Liver (tissue), 3 donors: ENCODE measurements at regions not wholly inside any gene's neighbourhood (a gene's known extent, or its start where the extent isn't known, plus 50 kb on each side); places are given as distances from the start of the nearest gene placed in this dataset.

Experiments
- FOXA2 ChIP-seq: IDR thresholded peaks from 2 replicates; pipeline ENCODE4 v1.6.1; 2016; ENCODE audit warnings: antibody characterized with exemption
- GABPA ChIP-seq, 2 donors: IDR thresholded peaks in 1 of 2; conservative IDR thresholded peaks in 1 of 2; 2 replicates each; pipeline ENCODE4 v1.6.1; 2016; ENCODE audit warnings: antibody characterized with exemption in 2 of 2, mild to moderate bottlenecking in 1 of 2, moderate library complexity in 1 of 2
- NR2F2 ChIP-seq: IDR thresholded peaks from 2 replicates; pipeline ENCODE4 v1.6.1; 2016; ENCODE audit warnings: antibody characterized with exemption
- RXRA ChIP-seq, 2 donors: IDR thresholded peaks; 2 replicates each; pipeline ENCODE4 v1.6.1; 2017 to 2018; ENCODE audit warnings: antibody characterized with exemption in 2 of 2, mild to moderate bottlenecking in 1 of 2
- SP1 ChIP-seq: IDR thresholded peaks from 2 replicates; pipeline ENCODE4 v1.6.1; 2018; ENCODE audit warnings: antibody characterized with exemption, mild to moderate bottlenecking
- YY1 ChIP-seq: IDR thresholded peaks from 2 replicates; pipeline ENCODE4 v1.6.1; 2016; ENCODE audit warnings: antibody characterized with exemption, mild to moderate bottlenecking
- TF ChIP-seq, protein P1 (sequence below): fragments of 150-350 bp; IDR thresholded peaks from 2 replicates; pipeline ENCODE4 v1.5.1; 2017; ENCODE audit warnings: improper control_type of control experiment, low read depth, low read length; ENCODE audit not compliant: missing input control
- TF ChIP-seq, protein P2 (sequence below): IDR thresholded peaks from 2 replicates; pipeline ENCODE4 v1.6.1; 2016; ENCODE audit warnings: antibody characterized with exemption
- TF ChIP-seq, protein P3 (sequence below): IDR thresholded peaks from 2 replicates; pipeline ENCODE4 v1.6.1; 2016; ENCODE audit warnings: antibody characterized with exemption
- TF ChIP-seq, protein P4 (sequence below): IDR thresholded peaks from 2 replicates; pipeline ENCODE4 v1.6.1; 2016; ENCODE audit warnings: antibody characterized with exemption, mild to moderate bottlenecking
- donor health status: healthy.
- donor health status: healthy.

DNA sequence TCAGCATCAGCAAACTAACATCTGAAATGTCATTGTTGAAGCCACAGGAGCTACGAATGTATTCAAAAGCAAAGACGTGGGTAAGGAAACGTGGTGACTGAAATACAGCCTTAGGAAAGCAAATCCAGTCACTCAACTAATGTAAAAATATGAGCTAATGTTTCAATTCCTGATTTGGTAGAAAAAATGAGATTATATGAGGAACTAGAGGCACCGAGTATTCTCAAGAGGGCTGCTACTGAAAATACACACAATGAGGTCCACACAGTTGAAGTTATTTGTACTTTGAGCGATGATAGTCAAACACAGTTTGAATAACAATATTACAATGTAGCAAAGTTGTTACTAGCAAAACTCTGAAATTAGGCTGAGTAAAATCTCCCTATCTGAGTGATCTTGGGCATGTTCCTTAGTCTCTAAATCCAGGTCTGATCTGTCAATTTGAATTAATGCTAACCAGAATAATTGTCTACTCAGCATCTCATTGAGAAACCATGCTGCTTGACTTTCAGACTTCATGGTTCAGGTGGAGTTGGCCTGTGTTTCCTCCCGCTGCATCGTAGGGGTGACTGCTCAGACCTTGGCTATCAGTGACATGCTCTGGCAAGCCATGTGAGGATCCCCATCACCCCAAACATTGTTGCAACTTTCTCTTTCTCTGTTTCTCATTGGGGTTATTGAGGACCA is 467.1 kb upstream of the SOX5 start:
- no peak for TF ChIP-seq YY1
- TF ChIP-seq SP1: no peak
- TF ChIP-seq, protein P1, sequence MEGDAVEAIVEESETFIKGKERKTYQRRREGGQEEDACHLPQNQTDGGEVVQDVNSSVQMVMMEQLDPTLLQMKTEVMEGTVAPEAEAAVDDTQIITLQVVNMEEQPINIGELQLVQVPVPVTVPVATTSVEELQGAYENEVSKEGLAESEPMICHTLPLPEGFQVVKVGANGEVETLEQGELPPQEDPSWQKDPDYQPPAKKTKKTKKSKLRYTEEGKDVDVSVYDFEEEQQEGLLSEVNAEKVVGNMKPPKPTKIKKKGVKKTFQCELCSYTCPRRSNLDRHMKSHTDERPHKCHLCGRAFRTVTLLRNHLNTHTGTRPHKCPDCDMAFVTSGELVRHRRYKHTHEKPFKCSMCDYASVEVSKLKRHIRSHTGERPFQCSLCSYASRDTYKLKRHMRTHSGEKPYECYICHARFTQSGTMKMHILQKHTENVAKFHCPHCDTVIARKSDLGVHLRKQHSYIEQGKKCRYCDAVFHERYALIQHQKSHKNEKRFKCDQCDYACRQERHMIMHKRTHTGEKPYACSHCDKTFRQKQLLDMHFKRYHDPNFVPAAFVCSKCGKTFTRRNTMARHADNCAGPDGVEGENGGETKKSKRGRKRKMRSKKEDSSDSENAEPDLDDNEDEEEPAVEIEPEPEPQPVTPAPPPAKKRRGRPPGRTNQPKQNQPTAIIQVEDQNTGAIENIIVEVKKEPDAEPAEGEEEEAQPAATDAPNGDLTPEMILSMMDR: no peak
- TF ChIP-seq NR2F2: no peak
- TF ChIP-seq, protein P2, sequence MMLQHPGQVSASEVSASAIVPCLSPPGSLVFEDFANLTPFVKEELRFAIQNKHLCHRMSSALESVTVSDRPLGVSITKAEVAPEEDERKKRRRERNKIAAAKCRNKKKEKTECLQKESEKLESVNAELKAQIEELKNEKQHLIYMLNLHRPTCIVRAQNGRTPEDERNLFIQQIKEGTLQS: no peak
- TF ChIP-seq, protein P3, sequence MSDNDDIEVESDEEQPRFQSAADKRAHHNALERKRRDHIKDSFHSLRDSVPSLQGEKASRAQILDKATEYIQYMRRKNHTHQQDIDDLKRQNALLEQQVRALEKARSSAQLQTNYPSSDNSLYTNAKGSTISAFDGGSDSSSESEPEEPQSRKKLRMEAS: no peak
- no peak for TF ChIP-seq FOXA2
- TF ChIP-seq GABPA (IDR thresholded peaks at IDR 0.05 in 1 of 2, conservative IDR thresholded peaks at IDR 0.05 in 1 of 2): no peak
- TF ChIP-seq, protein P4, sequence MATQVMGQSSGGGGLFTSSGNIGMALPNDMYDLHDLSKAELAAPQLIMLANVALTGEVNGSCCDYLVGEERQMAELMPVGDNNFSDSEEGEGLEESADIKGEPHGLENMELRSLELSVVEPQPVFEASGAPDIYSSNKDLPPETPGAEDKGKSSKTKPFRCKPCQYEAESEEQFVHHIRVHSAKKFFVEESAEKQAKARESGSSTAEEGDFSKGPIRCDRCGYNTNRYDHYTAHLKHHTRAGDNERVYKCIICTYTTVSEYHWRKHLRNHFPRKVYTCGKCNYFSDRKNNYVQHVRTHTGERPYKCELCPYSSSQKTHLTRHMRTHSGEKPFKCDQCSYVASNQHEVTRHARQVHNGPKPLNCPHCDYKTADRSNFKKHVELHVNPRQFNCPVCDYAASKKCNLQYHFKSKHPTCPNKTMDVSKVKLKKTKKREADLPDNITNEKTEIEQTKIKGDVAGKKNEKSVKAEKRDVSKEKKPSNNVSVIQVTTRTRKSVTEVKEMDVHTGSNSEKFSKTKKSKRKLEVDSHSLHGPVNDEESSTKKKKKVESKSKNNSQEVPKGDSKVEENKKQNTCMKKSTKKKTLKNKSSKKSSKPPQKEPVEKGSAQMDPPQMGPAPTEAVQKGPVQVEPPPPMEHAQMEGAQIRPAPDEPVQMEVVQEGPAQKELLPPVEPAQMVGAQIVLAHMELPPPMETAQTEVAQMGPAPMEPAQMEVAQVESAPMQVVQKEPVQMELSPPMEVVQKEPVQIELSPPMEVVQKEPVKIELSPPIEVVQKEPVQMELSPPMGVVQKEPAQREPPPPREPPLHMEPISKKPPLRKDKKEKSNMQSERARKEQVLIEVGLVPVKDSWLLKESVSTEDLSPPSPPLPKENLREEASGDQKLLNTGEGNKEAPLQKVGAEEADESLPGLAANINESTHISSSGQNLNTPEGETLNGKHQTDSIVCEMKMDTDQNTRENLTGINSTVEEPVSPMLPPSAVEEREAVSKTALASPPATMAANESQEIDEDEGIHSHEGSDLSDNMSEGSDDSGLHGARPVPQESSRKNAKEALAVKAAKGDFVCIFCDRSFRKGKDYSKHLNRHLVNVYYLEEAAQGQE: no peak
- no peak for TF ChIP-seq RXRA (IDR thresholded peaks at IDR 0.05)
